HG03457 (cell line): ENCODE measurements at regions not wholly inside any gene's neighbourhood (a gene's known extent, or its start where the extent isn't known, plus 50 kb on each side); places are given as distances from the start of the nearest gene placed in this dataset.

Source experiments
- ATAC-seq: cut with Tn5 transposase; IDR thresholded peaks from one replicate; pipeline ENCODE4 v1.9.1; 2021; ENCODE audit warnings: moderate number of reproducible peaks; ENCODE audit not compliant: unreplicated experiment

DNA sequence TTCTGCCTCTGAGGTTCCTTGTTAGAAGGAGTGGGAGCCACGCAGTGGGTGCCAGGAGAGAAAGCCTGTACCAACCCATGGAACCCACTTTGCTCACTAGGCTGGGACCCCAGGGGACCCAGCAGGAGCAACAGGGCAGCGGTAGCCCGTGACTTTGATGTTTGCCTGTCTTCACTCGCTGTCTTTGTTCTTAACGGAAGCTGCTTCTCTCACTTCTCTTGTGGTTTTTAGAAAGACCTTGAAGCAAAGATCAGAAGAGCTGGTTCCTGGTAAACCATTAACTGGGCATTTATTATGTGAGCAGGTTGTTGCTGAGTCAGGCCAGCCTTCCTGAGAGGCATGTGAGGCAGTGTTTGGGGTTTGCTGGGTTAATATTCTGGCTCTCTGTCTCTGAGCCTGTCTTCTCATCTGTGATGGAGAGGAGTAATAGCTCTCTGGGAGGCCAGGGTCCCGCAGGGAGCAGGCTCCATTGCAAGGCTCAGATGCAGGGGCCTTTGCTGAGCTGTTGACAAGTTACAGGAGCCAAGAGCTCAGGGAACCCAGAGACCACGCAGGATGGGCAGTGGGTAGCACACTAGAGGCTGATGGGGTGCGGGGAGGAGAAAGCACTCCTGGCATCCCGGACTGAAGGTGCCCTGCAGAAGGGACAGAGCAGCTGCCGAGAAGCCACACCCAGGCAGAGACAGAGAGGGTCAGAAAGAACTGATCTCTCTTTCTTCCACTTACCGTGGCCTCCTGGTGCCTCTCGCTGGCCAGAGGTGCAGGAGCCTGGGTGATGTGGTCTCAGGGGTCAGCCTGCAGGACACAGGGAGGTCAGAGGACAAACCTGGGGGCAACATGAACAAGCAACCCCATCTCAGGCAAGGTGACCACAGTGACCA, 367.5 kb upstream of the C1orf174 start:
- ATAC-seq = peak; percentile 95

DNA sequence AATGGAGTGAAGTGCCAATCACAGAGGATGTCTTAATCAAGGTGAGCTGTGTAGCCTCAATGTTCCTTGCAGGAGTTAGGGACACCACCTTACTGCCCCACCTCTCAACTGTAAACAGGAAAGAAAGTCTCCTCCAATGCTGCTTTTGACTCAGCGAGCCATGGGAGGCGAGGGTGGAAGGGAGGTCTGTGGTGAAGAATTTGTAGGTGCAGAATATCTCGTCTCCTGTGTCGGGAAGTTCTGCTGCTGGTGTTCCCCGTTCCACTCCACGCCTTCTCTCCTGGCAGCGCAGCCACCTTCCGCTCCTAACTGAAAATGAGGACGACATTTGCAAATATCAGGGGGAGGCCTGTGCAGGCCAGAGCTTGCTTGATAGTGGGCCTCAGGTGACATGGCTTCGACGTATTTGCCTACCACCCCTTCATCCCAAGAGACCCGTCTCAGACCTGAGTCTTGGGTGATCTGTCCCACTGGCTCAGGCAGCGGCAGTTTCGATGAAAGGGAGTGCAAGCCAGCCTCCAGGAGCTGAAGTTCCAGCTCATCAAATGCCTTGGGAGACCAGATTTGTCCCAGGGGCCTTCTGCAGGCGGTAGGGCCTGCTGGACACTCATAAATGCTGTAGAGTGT, 368.3 kb upstream of the C1orf174 start:
- ATAC-seq = no peak

DNA sequence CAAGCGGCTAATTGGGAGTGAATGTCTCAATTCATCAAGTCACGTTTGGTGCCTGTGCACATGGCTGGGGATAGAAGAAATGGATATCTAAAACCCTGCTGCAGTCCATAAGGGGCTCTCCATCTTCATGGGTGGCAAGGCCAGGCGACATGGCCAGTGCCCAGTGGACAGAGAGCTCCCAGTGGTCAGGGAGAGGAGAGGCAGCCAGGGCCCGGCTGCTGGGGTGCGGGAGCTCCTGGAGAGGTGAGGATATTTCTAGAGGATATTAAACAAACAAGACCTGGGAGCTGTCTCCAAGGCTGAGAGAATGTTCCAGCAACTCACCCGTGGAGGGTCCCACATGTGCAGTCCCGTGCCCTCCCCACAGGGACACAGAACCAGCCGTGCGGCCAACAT, 368.8 kb upstream of the C1orf174 start:
- no peak for ATAC-seq

DNA sequence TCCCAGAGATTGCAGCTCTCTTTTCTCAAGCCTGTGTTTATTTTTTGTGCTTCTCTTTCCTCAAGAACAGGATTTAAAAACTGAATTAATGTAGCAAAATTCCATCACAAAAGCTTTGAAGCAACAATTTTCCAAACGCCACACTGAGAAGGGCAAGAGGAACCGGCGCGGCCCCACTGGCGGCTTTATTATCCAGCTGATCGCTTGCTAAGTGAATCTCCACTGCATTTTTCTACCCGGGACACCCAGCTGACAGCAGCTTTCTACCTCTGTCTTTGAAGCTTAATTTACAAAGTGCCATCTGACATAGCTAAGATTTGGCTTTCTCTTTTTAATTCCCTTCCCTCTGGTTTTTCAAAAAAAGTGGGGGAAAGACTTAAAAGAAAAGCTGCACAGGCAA, 369.3 kb upstream of the C1orf174 start:
- no peak for ATAC-seq

GRCh38 chr1:4269952-4270570, 370.0 kb upstream of the C1orf174 start:
- no peak for ATAC-seq

GRCh38 chr1:4270651-4271337, 370.7 kb upstream of the C1orf174 start:
- no peak for ATAC-seq

- no peak for ATAC-seq
Measured at GRCh38 chr1:4271338-4271998, 371.4 kb upstream of the C1orf174 start.

GRCh38 chr1:4272568-4272967, 372.5 kb upstream of the C1orf174 start:
- ATAC-seq = no peak

GRCh38 chr1:4273243-4273642, 373.2 kb upstream of the C1orf174 start:
- no peak for ATAC-seq

GRCh38 chr1:4273747-4274146, 373.7 kb upstream of the C1orf174 start:
- ATAC-seq = no peak

GRCh38 chr1:4275083-4275482, 375.0 kb upstream of the C1orf174 start:
- ATAC-seq = no peak

DNA sequence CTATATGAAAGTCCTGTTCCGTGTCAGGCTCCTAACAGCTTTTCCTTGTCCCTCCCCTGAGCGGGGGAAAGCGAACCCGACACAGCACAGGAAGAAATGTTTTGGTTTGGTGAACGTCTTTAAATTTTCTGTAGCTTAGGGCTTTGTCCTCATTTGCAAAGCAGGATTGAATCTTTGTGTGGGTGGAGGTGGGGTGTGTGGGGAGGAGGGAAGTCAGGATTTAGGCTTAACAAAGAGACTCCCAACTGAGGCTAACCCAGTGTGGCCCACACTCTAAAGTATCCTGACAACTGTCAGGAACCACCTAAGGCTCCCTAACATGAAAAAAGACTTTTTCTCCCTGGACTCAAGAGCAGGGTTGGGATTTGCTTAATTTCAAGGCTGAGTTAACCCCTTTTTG, 376.2 kb upstream of the C1orf174 start:
- ATAC-seq = no peak

DNA sequence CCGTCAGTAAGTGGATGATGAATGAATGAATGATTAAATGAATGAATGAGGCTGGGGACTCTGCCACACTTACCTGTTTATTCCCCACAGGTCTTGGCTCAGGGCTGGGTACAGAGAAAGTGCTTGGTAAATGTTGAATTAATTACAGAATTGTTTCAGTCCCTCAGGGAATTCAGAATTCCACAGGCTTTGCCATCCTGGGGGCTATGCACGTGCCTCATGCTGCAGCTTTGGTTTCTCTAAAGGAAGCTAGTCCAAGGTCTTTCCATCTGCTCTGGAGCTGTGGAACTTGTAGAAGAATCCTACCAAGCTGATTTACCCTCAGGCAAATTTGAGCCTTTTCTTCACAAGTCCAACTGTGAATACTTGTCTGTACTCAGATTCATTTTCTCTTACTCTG, 376.8 kb upstream of the AJAP1 start:
- no peak for ATAC-seq

DNA sequence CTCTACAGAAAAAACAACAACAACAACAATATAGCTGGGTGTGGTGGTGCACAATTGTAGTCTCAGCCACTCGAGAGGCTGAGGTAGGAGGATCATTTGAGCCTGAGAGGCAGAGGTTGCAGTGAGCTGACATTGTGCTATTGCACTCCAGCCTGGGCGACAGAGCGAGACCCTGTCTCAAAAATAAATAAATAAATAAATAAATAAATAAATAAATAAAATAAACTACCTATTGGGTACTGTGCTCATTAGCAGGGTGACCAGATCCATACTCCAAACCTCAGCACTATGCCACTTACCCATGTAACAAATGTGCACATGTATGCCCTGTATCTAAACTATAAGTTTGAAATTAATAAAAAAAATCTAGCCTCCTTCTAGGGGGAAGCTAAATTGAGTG, 369.4 kb upstream of the AJAP1 start:
- no peak for ATAC-seq

GRCh38 chr1:4292861-4293260, 361.5 kb upstream of the AJAP1 start:
- ATAC-seq = no peak

DNA sequence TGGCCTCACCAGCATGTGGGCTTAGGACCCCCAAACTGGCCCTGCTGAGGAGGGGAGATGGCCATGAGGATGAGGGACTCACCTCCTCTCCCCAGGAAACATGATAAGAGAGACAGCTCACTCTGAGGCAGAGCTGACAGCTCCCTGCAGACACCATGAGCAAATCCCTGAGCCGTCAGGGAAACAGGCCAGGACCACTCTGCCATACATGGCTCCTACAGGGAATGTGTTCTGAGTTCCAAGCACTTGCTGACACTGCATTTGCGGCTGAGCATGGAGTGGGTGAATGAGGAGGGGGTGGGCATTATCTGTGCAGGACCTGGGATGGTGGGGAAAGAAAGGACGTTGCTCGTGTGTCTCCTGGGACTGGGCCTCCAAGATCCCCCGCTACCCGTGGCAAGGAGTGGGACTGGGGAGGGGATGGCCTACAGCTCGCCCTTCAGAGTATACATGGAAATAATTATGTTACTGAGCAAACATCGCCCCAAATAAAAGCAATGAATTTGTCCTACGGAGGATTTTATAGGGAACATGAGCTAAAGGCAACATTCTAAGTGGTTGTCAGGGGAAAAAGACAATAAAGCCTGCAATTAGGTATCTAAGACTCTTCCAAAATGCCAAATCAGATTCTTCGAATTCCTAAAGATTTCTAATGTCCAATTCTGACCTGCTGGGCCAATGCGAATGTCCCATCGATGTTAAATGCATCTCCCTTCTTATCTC, 355.9 kb upstream of the AJAP1 start:
- ATAC-seq = no peak

DNA sequence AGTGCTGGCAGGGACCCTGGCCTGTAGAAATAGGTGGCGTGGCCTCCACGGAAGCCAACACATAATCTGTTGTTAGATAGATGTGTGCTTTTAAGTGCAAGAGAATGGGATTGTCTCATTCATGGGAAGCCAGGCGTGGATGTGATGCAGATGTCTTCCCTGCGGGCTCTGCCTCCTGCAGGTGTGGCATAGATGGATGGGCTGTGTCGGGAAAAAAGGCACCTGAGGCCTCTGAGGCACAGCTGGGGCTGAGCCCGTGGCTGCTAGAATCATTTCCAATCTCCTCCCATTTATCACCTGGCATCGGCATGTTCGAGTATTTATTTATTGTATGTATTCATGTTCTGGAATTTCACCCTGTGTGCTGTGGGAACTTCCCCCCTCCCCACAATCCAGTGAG, 353.4 kb upstream of the AJAP1 start:
- ATAC-seq = no peak

GRCh38 chr1:4303303-4303702, 351.1 kb upstream of the AJAP1 start:
- ATAC-seq = no peak

DNA sequence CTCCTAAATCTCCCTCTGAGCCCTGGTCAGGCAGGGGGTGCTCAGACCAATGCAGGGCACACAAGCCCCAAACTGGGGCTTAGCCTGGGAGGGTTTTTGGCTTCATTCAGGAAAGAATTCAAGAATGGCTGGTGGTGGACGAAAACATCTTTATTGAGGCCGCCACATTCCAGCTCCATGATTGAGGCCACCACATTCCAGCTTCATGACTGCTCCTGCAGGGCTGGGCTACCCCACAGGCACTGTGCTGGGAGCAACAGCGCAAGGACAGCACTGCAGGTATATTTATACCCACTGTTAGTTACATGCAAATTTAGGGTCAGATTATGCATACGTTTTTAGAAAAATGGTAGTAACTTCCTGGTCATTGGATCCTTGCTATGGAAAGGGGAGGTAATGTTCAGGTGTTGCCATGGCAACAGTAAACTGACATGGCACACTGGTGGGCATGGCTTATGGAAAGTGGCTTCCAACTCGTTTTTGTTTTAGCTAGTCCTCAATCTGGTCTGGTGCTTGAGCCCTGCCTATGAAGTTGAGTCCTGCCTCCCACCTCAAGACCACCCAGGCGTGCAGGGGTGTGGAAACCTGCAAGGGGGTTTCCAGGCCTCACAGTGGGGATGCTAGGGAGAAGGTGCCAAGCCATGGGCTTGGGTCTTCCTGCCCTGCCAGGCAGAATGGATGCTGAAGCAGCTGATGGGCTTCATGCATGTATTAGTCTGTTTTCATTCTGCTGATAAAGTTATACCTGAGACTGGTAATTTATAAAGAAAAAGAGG, 348.7 kb upstream of the AJAP1 start:
- no peak for ATAC-seq
